Muscle of leg (tissue), 3 donors: ENCODE measurements at regions not wholly inside any gene's neighbourhood (a gene's known extent, or its start where the extent isn't known, plus 50 kb on each side); places are given as distances from the start of the nearest gene placed in this dataset.
"Not testable (repeated sequence)": the region's sequence is repeated elsewhere in the genome, so short reads cannot be mapped to it uniquely, and the experiment has no call there.

Experiments
- DNase-seq: peaks from one replicate; pipeline ENCODE4 v3.0.0; 2013
- H3K27ac ChIP-seq: one replicate; pipeline ENCODE4 v1.5.1; 2013; ENCODE audit warnings: mild to moderate bottlenecking, low read length, control low read depth
- H3K27me3 ChIP-seq: one replicate; pipeline ENCODE4 v1.6.1; 2013; ENCODE audit warnings: low read length; ENCODE audit not compliant: control insufficient read depth, insufficient read depth
- H3K36me3 ChIP-seq: one replicate; pipeline ENCODE4 v1.6.1; 2013; ENCODE audit warnings: low read length; ENCODE audit not compliant: control insufficient read depth, insufficient read depth
- H3K4me1 ChIP-seq: one replicate; pipeline ENCODE4 v1.6.1; 2013; ENCODE audit warnings: low read length; ENCODE audit not compliant: control insufficient read depth, insufficient read depth
- H3K4me3 ChIP-seq: one replicate; pipeline ENCODE4 v1.5.1; 2013; ENCODE audit warnings: low read length, control low read depth
- H3K9me3 ChIP-seq: replicated peaks from 2 replicates; pipeline ENCODE4 v1.6.1; 2013; ENCODE audit warnings: low read depth, low read length; ENCODE audit not compliant: control insufficient read depth
- WGBS: methylation state at CpG from one replicate; pipeline ENCODE4 v1.1.5; 2013; ENCODE audit warnings: missing lambda C conversion rate; ENCODE audit not compliant: insufficient coverage; 5-methylcytosine and 5-hydroxymethylcytosine counted together

DNA sequence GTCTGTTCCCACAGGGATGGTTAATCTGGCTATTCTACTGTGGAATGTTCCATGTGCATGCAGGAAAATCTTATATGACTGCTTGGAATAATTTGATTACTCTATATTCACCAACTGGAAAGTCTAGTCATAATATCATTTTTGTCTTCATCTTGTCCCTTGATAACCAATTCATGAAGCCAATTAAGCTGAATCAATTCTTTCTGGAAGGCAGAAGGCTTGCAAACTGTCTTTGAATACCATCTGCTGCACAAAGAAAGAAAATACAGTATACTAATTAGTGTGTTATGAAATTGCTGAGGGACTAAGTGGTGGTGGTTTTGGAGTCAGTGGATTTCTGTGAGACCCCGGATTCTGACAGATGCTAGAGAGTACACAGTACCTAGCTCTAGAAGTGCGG is 546.5 kb upstream of the MIS18BP1 start:
- Histone ChIP-seq H3K9me3 (no peaks in the 10 kb centered on the region), H3K27ac (no peak overlapping the region), H3K27me3 (no peaks in the 10 kb centered on the region), H3K4me3 (no peak overlapping the region), H3K36me3 (no peaks in the 10 kb centered on the region), H3K4me1 (no peaks in the 10 kb centered on the region)
- no peak for DNase-seq
- 80% methylated on average over 1 of the region's 2 CpGs for WGBS

DNA sequence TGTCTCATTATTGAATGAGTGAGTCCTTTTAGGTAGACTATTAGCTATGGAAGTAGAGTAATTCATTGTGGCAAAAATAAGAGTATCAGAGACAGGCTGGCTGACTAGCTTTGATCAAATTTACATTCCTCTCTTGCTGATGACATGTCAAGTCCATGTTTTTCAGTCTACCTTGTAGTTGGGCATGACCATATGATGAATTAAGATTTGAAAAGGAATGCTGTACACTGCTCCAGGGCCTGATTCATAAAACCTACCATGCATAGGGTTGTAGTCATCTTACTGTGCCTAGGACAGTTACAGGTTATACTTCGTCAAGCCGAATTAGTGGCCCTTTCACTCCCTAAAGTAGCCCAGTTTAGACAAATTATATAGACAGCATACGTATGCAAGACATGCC is 545.7 kb upstream of the MIS18BP1 start:
- no peak overlapping the region for H3K4me3 ChIP-seq
- no peaks in the 10 kb centered on the region for H3K36me3 ChIP-seq

DNA sequence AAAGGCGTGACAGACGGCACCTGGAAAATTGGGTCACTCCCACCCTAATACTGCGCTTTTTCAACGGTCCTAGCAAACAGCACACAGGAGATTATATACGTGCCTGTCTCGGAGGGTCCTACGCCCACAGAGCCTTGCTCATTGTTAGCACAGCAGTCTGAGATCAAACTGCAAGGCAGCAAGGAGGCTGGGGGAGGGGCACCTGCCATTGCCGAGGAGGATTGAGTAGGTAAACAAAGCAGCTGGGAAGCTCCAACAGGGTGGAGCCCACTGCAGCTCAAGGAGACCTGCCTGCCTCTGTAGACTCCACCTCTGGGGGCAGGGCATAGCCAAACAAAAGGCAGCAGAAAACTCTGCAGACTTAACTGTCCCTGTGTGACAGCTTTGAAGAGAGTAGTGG is 543.0 kb upstream of the MIS18BP1 start:
- H3K9me3 ChIP-seq, H3K4me3 ChIP-seq, H3K4me1 ChIP-seq, DNase-seq, H3K36me3 ChIP-seq, H3K27me3 ChIP-seq, H3K27ac ChIP-seq: not testable (repeated sequence)
- 90% methylated on average over 8 of the region's 8 CpGs for WGBS

More for the DNA sequence above, 545.7 kb upstream of the MIS18BP1 start:
- WGBS, result 83% methylated on average over 3 of the region's 3 CpGs
- H3K9me3 ChIP-seq, result no peaks in the 10 kb centered on the region
- no peak overlapping the region for H3K27ac ChIP-seq
- H3K4me1 ChIP-seq, result no peaks in the 10 kb centered on the region
- DNase-seq, result no peak
- H3K27me3 ChIP-seq, result no peaks in the 10 kb centered on the region

DNA sequence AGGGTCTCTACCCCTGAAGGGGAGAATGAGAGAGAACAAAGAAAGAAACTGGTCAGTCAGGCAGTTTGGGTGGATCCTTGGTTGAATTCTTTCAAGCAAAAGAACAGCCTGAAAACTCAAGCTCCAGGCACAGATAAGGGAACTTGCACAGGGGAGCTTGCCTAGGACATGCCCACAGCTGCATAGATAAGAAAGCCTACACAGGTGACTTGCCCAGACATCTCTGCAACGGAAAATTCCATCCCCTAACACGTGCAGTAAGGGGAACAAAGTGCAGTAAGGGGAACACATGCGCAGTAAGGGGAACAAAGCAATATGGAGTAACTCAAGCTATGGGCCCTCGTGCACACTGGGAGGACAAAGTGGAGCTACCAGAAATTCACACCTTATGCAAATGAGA is 540.1 kb upstream of the MIS18BP1 start:
- peaks cover 8% of the 10 kb centered on the region for H3K9me3 ChIP-seq
- no peaks in the 10 kb centered on the region for H3K36me3 ChIP-seq
- H3K27me3 ChIP-seq, result no peaks in the 10 kb centered on the region
- DNase-seq, result no peak
- no CpG with 5 or more reads among the region's 4 CpGs for WGBS
- H3K27ac ChIP-seq, result no peak overlapping the region
- H3K4me3 ChIP-seq, result no peak overlapping the region
- no peaks in the 10 kb centered on the region for H3K4me1 ChIP-seq

GRCh38 chr14:45790293-45790692 is 537.3 kb upstream of the MIS18BP1 start:
- Histone ChIP-seq H3K27me3 (no peaks in the 10 kb centered on the region), H3K4me3 (no peak overlapping the region), H3K9me3 (peaks cover 24% of the 10 kb centered on the region), H3K36me3 (no peaks in the 10 kb centered on the region), H3K4me1 (no peaks in the 10 kb centered on the region), H3K27ac (no peak overlapping the region)
- DNase-seq, result no peak
- no CpG with 5 or more reads among the region's 1 CpG for WGBS

GRCh38 chr14:45787167-45787566 is 534.2 kb upstream of the MIS18BP1 start:
- H3K36me3 ChIP-seq, result no peaks in the 10 kb centered on the region
- H3K27ac ChIP-seq, result no peak overlapping the region
- WGBS, result 78% methylated on average over 1 of the region's 2 CpGs
- H3K9me3 ChIP-seq, result peaks cover 24% of the 10 kb centered on the region
- H3K27me3 ChIP-seq, result no peaks in the 10 kb centered on the region
- DNase-seq, result no peak
- no peak overlapping the region for H3K4me3 ChIP-seq
- no peaks in the 10 kb centered on the region for H3K4me1 ChIP-seq

- Histone ChIP-seq H3K9me3 (peaks cover 24% of the 10 kb centered on the region), H3K27ac (no peak overlapping the region), H3K4me1 (no peaks in the 10 kb centered on the region), H3K36me3 (no peaks in the 10 kb centered on the region), H3K27me3 (no peaks in the 10 kb centered on the region), H3K4me3 (no peak overlapping the region)
- DNase-seq, result no peak
- no CpG with 5 or more reads among the region's 1 CpG for WGBS
Measured at GRCh38 chr14:45786266-45786665, 533.3 kb upstream of the MIS18BP1 start.

- Histone ChIP-seq H3K9me3 (peaks cover 24% of the 10 kb centered on the region), H3K4me3 (no peak overlapping the region), H3K36me3 (no peaks in the 10 kb centered on the region), H3K27ac (no peak overlapping the region), H3K27me3 (no peaks in the 10 kb centered on the region), H3K4me1 (no peaks in the 10 kb centered on the region)
- DNase-seq, result no peak
- WGBS, result no CpG with 5 or more reads among the region's 1 CpG
Measured at GRCh38 chr14:45785240-45785639, 532.2 kb upstream of the MIS18BP1 start.

GRCh38 chr14:45766247-45766646 is 513.2 kb upstream of the MIS18BP1 start:
- Histone ChIP-seq H3K27ac (no peak overlapping the region), H3K4me1 (no peaks in the 10 kb centered on the region), H3K9me3 (no peaks in the 10 kb centered on the region), H3K4me3 (no peak overlapping the region), H3K36me3 (no peaks in the 10 kb centered on the region), H3K27me3 (no peaks in the 10 kb centered on the region)
- no peak for DNase-seq
- no CpG with 5 or more reads among the region's 2 CpGs for WGBS

GRCh38 chr14:45757655-45758054 is 504.7 kb upstream of the MIS18BP1 start:
- Histone ChIP-seq H3K4me1 (no peaks in the 10 kb centered on the region), H3K27ac (no peak overlapping the region), H3K9me3 (peaks cover 10% of the 10 kb centered on the region), H3K27me3 (no peaks in the 10 kb centered on the region), H3K4me3 (no peak overlapping the region), H3K36me3 (no peaks in the 10 kb centered on the region)
- no peak for DNase-seq
- WGBS, result 55% methylated on average over 4 of the region's 4 CpGs

DNA sequence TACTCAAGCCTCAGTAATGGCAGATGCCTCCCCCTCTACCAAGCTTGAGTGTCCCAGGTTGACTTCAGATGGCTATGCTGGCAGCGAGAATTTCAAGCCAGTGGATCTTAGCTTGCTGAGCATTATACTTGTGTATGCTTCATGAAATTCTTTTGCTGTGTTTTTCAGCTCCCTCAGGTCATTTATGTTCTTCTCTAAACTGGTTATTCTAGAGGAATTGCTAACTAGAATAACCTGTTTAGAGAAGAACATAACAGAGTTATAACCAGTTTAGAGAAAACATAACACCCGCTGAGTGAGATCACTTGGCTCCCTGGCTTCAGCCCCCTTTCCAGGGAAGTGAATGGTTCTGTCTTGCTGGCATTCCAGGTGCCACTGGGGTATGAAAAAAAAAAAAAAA is 503.4 kb upstream of the MIS18BP1 start:
- H3K9me3 ChIP-seq, H3K36me3 ChIP-seq: not testable (repeated sequence)
- WGBS, result no CpG with 5 or more reads among the region's 2 CpGs

More for the DNA sequence above, 503.4 kb upstream of the MIS18BP1 start:
- H3K4me3 ChIP-seq, DNase-seq, H3K27ac ChIP-seq, H3K27me3 ChIP-seq, H3K4me1 ChIP-seq: not testable (repeated sequence)
